GM12872 (cell line): ENCODE measurements at regions not wholly inside any gene's neighbourhood (a gene's known extent, or its start where the extent isn't known, plus 50 kb on each side); places are given as distances from the start of the nearest gene placed in this dataset.

ENCODE experiments used
- TF ChIP-seq, protein P1 (sequence below): IDR thresholded peaks from 3 replicates; pipeline ENCODE4 v1.5.1; 2011; ENCODE audit warnings: low read depth, mild to moderate bottlenecking, low read length, moderate library complexity; ENCODE audit not compliant: insufficient read depth

DNA sequence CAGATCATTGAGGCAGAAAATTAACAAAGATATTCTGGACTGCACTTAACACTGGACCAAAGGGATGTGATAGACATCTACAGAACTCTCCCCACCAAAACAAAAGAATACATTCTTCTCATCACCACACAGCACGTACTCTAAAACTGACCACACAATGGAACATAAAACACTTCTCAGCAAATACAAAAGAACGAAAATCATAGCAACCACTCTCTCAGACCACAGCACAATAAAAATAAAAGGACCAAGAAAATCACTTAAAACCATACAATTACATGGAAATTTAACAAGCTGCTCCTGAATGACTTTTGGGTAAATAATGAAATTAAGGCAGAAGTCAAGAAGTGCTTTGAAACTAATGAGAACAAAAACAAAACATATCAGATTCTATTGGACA lies 254.0 kb upstream of the STXBP6 start:
- TF ChIP-seq, protein P1, sequence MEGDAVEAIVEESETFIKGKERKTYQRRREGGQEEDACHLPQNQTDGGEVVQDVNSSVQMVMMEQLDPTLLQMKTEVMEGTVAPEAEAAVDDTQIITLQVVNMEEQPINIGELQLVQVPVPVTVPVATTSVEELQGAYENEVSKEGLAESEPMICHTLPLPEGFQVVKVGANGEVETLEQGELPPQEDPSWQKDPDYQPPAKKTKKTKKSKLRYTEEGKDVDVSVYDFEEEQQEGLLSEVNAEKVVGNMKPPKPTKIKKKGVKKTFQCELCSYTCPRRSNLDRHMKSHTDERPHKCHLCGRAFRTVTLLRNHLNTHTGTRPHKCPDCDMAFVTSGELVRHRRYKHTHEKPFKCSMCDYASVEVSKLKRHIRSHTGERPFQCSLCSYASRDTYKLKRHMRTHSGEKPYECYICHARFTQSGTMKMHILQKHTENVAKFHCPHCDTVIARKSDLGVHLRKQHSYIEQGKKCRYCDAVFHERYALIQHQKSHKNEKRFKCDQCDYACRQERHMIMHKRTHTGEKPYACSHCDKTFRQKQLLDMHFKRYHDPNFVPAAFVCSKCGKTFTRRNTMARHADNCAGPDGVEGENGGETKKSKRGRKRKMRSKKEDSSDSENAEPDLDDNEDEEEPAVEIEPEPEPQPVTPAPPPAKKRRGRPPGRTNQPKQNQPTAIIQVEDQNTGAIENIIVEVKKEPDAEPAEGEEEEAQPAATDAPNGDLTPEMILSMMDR: no peak

GRCh38 chr14:25298238-25298637 lies 248.3 kb upstream of the STXBP6 start:
- TF ChIP-seq, protein P1: no peak

DNA sequence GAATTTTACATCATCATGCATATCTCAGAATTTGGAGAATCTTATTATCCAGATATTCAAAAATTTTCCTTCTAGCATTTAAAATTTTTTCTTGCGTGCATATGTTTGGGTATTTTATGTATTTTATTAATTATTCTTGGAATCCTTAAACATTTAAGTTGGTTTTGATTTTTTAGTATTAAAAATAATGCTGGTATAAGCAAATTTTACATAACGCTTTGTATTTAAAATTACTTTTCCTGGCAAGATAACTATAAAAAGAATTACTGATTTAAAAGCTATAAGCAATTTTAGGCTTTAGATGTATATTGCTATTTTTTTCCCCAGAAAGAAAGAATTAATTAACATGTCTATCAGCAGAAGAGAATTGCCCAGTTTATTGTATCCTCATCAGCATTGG lies 224.6 kb upstream of the STXBP6 start:
- TF ChIP-seq, protein P1: no peak

DNA sequence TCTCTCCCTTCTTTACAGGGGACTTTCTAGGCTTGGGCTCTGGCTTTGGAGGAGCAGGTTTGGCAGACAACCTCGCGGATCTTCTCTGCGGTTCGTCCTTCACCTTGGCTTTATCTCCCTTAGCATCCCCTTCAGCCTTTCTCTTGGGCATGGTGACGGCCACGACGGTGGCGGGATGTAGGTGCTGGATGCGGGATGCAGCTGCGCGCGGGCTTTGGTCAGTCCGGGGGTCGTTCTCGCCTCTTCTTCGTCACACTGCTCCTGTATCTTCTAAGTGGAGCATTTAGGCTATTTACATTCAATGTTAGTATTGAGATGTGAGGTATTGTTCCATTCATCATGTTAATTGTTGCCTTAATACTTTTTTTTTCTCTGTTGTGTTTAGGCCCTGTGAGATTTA lies 217.2 kb upstream of the STXBP6 start:
- TF ChIP-seq, protein P1: no peak

- TF ChIP-seq, protein P1: no peak
Observed at GRCh38 chr14:25259470-25259869, 209.5 kb upstream of the STXBP6 start.

GRCh38 chr14:25252793-25253192 lies 202.8 kb upstream of the STXBP6 start:
- TF ChIP-seq, protein P1: no peak

GRCh38 chr14:25250516-25250915 lies 200.6 kb upstream of the STXBP6 start:
- TF ChIP-seq, protein P1: no peak

DNA sequence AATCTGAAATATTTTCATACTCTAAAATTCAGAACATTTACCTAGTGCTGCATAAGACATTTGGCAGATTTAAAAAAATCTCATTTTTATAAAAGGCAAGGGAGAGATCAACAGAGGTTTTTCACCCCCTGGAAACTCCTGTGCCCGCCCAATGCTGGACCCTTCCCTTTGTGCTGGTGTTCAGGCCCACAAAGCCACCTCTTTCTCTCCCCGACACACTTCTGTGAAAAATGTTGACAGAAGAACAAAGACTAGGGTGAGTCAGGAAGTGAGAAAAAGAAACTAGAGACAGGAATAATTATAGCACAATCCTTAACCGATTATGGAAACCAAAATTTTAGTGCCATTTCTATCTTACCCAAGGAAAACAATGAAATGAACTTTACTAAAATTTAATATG lies 197.7 kb upstream of the STXBP6 start:
- TF ChIP-seq, protein P1: no peak
